ENCODE measurements at regions not wholly inside any gene's neighbourhood (a gene's known extent, or its start where the extent isn't known, plus 50 kb on each side); places are given as distances from the start of the nearest gene placed in this dataset.

DNA sequence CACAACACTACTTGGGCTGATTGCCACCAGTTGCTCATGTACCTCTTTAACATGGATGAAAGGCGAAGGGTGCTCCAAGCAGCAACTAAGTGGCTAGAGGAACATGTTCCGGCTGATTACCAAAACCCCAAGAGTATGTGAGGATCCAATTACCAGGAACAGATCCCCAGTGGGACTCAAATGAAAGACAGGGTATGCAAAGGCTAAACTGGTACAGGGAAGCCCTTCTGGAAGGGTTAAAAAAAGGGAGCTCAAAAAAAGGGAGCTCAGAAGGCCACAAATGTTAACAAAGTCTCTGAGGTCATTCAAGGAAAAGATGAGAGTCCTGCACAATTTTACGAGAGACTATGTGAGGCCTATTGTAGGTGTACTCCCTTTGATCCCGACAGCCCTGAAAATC, 604.7 kb downstream of the UQCRFS1 start:
- TF ChIP-seq, protein P1, sequence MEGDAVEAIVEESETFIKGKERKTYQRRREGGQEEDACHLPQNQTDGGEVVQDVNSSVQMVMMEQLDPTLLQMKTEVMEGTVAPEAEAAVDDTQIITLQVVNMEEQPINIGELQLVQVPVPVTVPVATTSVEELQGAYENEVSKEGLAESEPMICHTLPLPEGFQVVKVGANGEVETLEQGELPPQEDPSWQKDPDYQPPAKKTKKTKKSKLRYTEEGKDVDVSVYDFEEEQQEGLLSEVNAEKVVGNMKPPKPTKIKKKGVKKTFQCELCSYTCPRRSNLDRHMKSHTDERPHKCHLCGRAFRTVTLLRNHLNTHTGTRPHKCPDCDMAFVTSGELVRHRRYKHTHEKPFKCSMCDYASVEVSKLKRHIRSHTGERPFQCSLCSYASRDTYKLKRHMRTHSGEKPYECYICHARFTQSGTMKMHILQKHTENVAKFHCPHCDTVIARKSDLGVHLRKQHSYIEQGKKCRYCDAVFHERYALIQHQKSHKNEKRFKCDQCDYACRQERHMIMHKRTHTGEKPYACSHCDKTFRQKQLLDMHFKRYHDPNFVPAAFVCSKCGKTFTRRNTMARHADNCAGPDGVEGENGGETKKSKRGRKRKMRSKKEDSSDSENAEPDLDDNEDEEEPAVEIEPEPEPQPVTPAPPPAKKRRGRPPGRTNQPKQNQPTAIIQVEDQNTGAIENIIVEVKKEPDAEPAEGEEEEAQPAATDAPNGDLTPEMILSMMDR (conservative IDR thresholded peaks at IDR 0.05 in 1 of 2, IDR thresholded peaks at IDR 0.05 in 1 of 2; ENCODE audit: extremely low read depth in 1 of 2, insufficient read depth in 1 of 2, low read depth in 1 of 2, low read length in 2 of 2), result no peak
- no peak for TF ChIP-seq EZH2 (IDR thresholded peaks at IDR 0.05; ENCODE audit: borderline replicate concordance, low read length)

Data from mammary epithelial cell (primary cell).